HepG2 (cell line): ENCODE measurements at regions not wholly inside any gene's neighbourhood (a gene's known extent, or its start where the extent isn't known, plus 50 kb on each side); places are given as distances from the start of the nearest gene placed in this dataset.

ENCODE experiments used
- ATAC-seq: fragments of 200-7000 bp; cut with Tn5 transposase; 3 replicates; pipeline ENCODE4 v1.9.1; 2020; ENCODE audit warnings: mild to moderate bottlenecking, moderate library complexity
- BruUV-seq: library from RNA; stranded (reverse); fragments of 400-500 nt; replicated peaks from 2 replicates; lab custom pipeline; 2021; lab: Mats Ljungman, UMichigan
- CTCF ChIA-PET: fragments of 300-600 bp; formaldehyde crosslinking; extraction: SDS; loops from one replicate; lab custom pipeline; 2021; ENCODE audit warnings: low total read pairs, inconsistent platforms, low intra/inter-chr PET ratio; lab: Yijun Ruan, JAX
- POLR2A ChIA-PET: fragments of 350-600 bp; sonication (Branson Sonifier 250); formaldehyde crosslinking; loops from one replicate; lab custom pipeline; 2020; ENCODE audit warnings: antibody characterized with exemption, inconsistent platforms; lab: Yijun Ruan, JAX
- DNase-seq: peaks from one replicate; pipeline ENCODE4 v3.0.0-alpha.2; 2015; ENCODE audit warnings: low spot score
- FAIRE-seq: peaks from 3 replicates; lab custom pipeline; 2011; peaks lifted over from hg19 to GRCh38; lab: Jason Lieb, UNC
- H2AFZ ChIP-seq: one replicate; pipeline ENCODE4 v1.6.1; 2011; ENCODE audit warnings: low read length, inconsistent platforms
- H3K27ac ChIP-seq: fragments of 300-600 bp; 3 replicates; pipeline ENCODE4 v1.8.0; 2011; ENCODE audit warnings: mixed run types, mild to moderate bottlenecking, mixed read lengths, low read length, inconsistent platforms; ENCODE audit not compliant: insufficient read depth; ENCODE audit errors: extremely low read length
- H3K27me3 ChIP-seq, 2 experiments: fragments of 200-600 bp in 1 of 2; 2 replicates in 1 of 2; 3 replicates in 1 of 2; pipeline versions ENCODE4 v1.6.0 to v1.8.0; 2011; ENCODE audit warnings: low read length in 2 of 2, mild to moderate bottlenecking in 2 of 2, moderate library complexity in 2 of 2, inconsistent platforms in 1 of 2; ENCODE audit not compliant: insufficient read depth in 2 of 2, control insufficient read depth in 1 of 2
- H3K36me3 ChIP-seq, 2 experiments: fragments of 200-600 bp in 1 of 2; replicated peaks in 1 of 2; 2 replicates in 1 of 2; 3 replicates in 1 of 2; pipeline versions ENCODE4 v1.5.1 to v1.8.0; 2011; ENCODE audit warnings: low read length in 2 of 2, inconsistent platforms in 1 of 2; ENCODE audit not compliant: insufficient read depth in 2 of 2, control insufficient read depth in 1 of 2
- H3K4me1 ChIP-seq: 2 replicates; pipeline ENCODE4 v1.5.1; 2012; ENCODE audit warnings: low read length, inconsistent platforms; ENCODE audit not compliant: insufficient read depth
- H3K4me2 ChIP-seq: 2 replicates; pipeline ENCODE4 v1.6.0; 2011; ENCODE audit warnings: low read depth, low read length, inconsistent platforms
- H3K4me3 ChIP-seq, 3 experiments: fragments of 200-600 bp in 1 of 3; sonication (generic), shearing (Covaris generic) in 1 of 3; replicated peaks in 1 of 3; 2 replicates each; pipeline ENCODE4 v1.5.1; 2011 to 2016; ENCODE audit warnings: low read length in 3 of 3, inconsistent platforms in 2 of 3, low read depth in 2 of 3, mild to moderate bottlenecking in 2 of 3, control low read depth in 1 of 3, mixed read lengths in 1 of 3; ENCODE audit not compliant: insufficient read depth in 1 of 3
- H3K79me2 ChIP-seq: one replicate; pipeline ENCODE4 v1.6.1; 2011; ENCODE audit warnings: low read length, inconsistent platforms; ENCODE audit not compliant: insufficient read depth
- H3K9ac ChIP-seq: 2 replicates; pipeline ENCODE4 v1.6.0; 2011; ENCODE audit warnings: mild to moderate bottlenecking, low read depth, low read length, inconsistent platforms; ENCODE audit not compliant: insufficient read depth
- H3K9me3 ChIP-seq: 2 replicates; pipeline ENCODE4 v1.5.1; 2012; ENCODE audit warnings: mild to moderate bottlenecking, low read length
- H4K20me1 ChIP-seq: 2 replicates; pipeline ENCODE4 v1.6.0; 2011; ENCODE audit warnings: inconsistent platforms, mild to moderate bottlenecking, low read length, moderate library complexity; ENCODE audit not compliant: insufficient read depth
- CENPX ChIP-seq: sonication (generic); formaldehyde crosslinking; IDR thresholded peaks from 2 replicates; pipeline ENCODE4 v1.9.0; 2021; ENCODE audit warnings: mild to moderate bottlenecking, missing genetic modification reagents, moderate library complexity
- GRHL1 ChIP-seq: sonication (generic); formaldehyde crosslinking; conservative IDR thresholded peaks from 2 replicates; pipeline ENCODE4 v1.8.0; 2022; ENCODE audit warnings: missing genetic modification reagents
- JUNB ChIP-seq: sonication (generic); formaldehyde crosslinking; IDR thresholded peaks from 2 replicates; pipeline ENCODE4 v1.8.0; 2022; ENCODE audit warnings: missing genetic modification reagents, mild to moderate bottlenecking, borderline replicate concordance
- KDM5A ChIP-seq: fragments of 200-600 bp; sonication (generic); IDR thresholded peaks from 2 replicates; pipeline ENCODE4 v1.7.0; 2018; ENCODE audit warnings: antibody characterized with exemption, mild to moderate bottlenecking, low read length, borderline replicate concordance
- KLF13 ChIP-seq: sonication (generic); formaldehyde crosslinking; IDR thresholded peaks from 2 replicates; pipeline ENCODE4 v1.4.0; 2020; ENCODE audit warnings: mild to moderate bottlenecking, missing genetic modification reagents
- MIER2 ChIP-seq: IDR thresholded peaks from 2 replicates; pipeline ENCODE4 v1.6.1; 2016; ENCODE audit warnings: missing biosample characterization, missing genetic modification reagents
- MLLT10 ChIP-seq: sonication (generic); formaldehyde crosslinking; IDR thresholded peaks from 2 replicates; pipeline ENCODE4 v1.4.0; 2020; ENCODE audit warnings: missing genetic modification reagents
- NFE2 ChIP-seq: sonication (generic); formaldehyde crosslinking; IDR thresholded peaks from 2 replicates; pipeline ENCODE4 v1.4.0; 2020; ENCODE audit warnings: missing genetic modification reagents
- NR2F2 ChIP-seq: IDR thresholded peaks from 2 replicates; pipeline ENCODE4 v1.6.1; 2012; ENCODE audit warnings: low read depth, inconsistent platforms, borderline replicate concordance
- SNAPC4 ChIP-seq: sonication (generic); formaldehyde crosslinking; IDR thresholded peaks from 2 replicates; pipeline ENCODE4 v1.4.0; 2020; ENCODE audit warnings: mild to moderate bottlenecking, missing genetic modification reagents
- TFAP4 ChIP-seq: sonication (generic); IDR thresholded peaks from 2 replicates; pipeline ENCODE4 v1.6.1; 2016; ENCODE audit warnings: low read depth, borderline replicate concordance
- ZBTB46 ChIP-seq: sonication (generic); formaldehyde crosslinking; IDR thresholded peaks from 2 replicates; pipeline ENCODE4 v1.4.0; 2020; ENCODE audit warnings: mild to moderate bottlenecking, missing genetic modification reagents, borderline replicate concordance
- ZNF17 ChIP-seq: sonication (generic); formaldehyde crosslinking; IDR thresholded peaks from 2 replicates; pipeline ENCODE4 v1.5.0; 2020; ENCODE audit warnings: mild to moderate bottlenecking, missing genetic modification reagents
- ZNF205 ChIP-seq: IDR thresholded peaks from 2 replicates; pipeline ENCODE4 v1.6.1; 2018; ENCODE audit warnings: missing biosample characterization, missing genetic modification reagents
- ZNF207 ChIP-seq: fragments of 450-650 bp; IDR thresholded peaks from 2 replicates; pipeline ENCODE4 v1.6.1; 2016; ENCODE audit warnings: antibody characterized with exemption, borderline replicate concordance
- ZNF264 ChIP-seq: sonication (generic); formaldehyde crosslinking; IDR thresholded peaks from 2 replicates; pipeline ENCODE4 v1.4.0; 2020; ENCODE audit warnings: missing genetic modification reagents
- ZNF562 ChIP-seq: sonication (generic); formaldehyde crosslinking; IDR thresholded peaks from 2 replicates; pipeline ENCODE4 v1.8.0; 2022; ENCODE audit warnings: missing genetic modification reagents, borderline replicate concordance
- ZNF670 ChIP-seq: sonication (generic); formaldehyde crosslinking; IDR thresholded peaks from 2 replicates; pipeline ENCODE4 v1.8.0; 2022; ENCODE audit warnings: mild to moderate bottlenecking, missing genetic modification reagents, borderline replicate concordance
- in situ Hi-C: cut with HindIII; loops from 2 replicates; pipeline ENCODE4 v1.10.0; 2017; ENCODE audit warnings: low pct_unique_long_range_greater_than_20kb; ENCODE audit not compliant: extremely low pct_ligation_motif_present
- intact Hi-C: fragments of 100-400 bp; cut with micrococcal nuclease; formaldehyde crosslinking; loops from one replicate; pipeline ENCODE4 v1.10.0; 2022; ENCODE audit not compliant: unreplicated experiment

DNA sequence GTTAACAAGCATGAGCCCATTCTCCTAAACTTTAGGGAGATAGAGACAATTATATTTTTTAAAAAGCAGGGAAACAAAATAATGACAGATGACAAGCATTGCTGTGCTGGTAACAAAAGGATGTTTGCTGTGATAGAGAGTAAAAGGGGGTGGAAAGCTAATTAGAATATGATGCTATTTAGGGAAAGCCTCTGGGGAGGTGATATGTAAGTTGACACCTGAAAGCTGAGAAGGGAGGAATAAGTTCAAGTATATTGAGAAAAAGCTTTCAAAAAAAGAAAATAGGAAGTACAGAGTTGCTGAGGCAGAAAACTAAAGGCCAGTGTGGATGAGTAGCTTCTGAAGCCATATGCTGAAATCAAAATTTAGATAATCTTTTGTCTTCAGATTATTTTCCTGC is 565.2 kb upstream of the NRXN1 start (continued):
- TF ChIP-seq ZNF17 (no peak), MLLT10 (no peak), NFE2 (no peak), ZNF207 (no peak), TFAP4 (no peak), SNAPC4 (no peak), ZNF264 (CRISPR knock-in tag) (no peak), ZNF205 (CRISPR knock-in tag) (no peak), JUNB (no peak)

- no TSS peak for BruUV-seq
- DNase-seq: no peak
- ChIA-PET CTCF (no interaction called here), POLR2A (no interaction called here)
- in situ Hi-C loops: no loop called here
- H4K20me1 ChIP-seq: no peaks in the 10 kb centered on the region
- H3K4me2 ChIP-seq: no peak overlapping the region
- no peaks in the 10 kb centered on the region for H3K79me2 ChIP-seq
- H3K27ac ChIP-seq: no peak overlapping the region
- no peaks in the 10 kb centered on the region for H3K4me1 ChIP-seq
- H3K9me3 ChIP-seq: peaks cover 43% of the 10 kb centered on the region
- H3K36me3 ChIP-seq: no peaks in the 10 kb centered on the region
- no peak overlapping the region for H3K9ac ChIP-seq
- H3K4me3 ChIP-seq: no peak overlapping the region
- intact Hi-C loops: no loop called here
- no peak overlapping the region for H2AFZ ChIP-seq
- no peak for FAIRE-seq
- no peak for ATAC-seq
- no peaks in the 10 kb centered on the region for H3K27me3 ChIP-seq
- TF ChIP-seq ZNF562 (CRISPR knock-in tag): no peak
- no peak for TF ChIP-seq KDM5A
- no peak for TF ChIP-seq ZNF670 (CRISPR knock-in tag)
- TF ChIP-seq KLF13: no peak
- TF ChIP-seq NR2F2: no peak
- no peak for TF ChIP-seq CENPX (CRISPR knock-in tag)
- TF ChIP-seq ZBTB46 (CRISPR knock-in tag): no peak
- no peak for TF ChIP-seq GRHL1 (CRISPR knock-in tag)
- TF ChIP-seq MIER2 (CRISPR knock-in tag): no peak
These were observed 563.9 kb upstream of the NRXN1 start for GRCh38 chr2:51595836-51596235.
